ENCODE measurements at regions not wholly inside any gene's neighbourhood (a gene's known extent, or its start where the extent isn't known, plus 50 kb on each side); places are given as distances from the start of the nearest gene placed in this dataset.

DNA sequence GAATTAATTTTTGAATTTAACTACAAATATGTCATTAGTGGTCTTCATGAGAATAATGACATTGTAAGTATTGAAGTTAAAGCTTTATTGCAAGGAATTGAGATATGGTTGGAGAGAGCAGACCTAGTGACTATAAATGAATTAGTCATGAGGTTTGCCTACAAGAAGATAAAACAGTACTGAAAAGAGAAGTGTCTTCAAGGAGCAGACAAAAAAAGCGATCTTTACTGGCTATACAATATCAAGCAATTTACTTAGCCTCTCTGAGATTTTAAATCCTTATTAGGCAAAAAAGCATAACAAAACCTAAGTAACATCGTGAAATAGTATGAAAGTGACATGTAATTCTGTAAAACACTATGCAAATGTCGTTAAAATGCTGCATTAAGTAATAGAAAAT lies 435.1 kb upstream of the PCDH20 start:
- DNase-seq, result no peak

DNA sequence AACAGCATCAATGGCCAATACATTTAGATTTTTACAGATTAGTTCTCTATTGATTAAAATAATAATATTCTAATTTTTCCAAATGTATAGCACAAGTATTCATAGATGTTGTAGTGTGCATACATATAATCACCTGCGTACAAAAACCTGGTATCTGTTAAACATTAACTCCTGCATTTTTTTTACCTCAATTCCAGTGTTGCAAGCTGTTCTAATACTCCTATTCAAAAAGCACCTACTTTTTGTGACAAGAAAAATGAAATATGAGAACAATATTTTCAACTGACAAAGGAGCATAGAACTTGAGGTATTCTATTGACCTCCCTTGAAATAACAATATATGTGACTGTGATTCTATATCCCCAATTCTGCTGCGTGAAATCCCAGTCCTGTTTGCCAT lies 422.9 kb upstream of the PCDH20 start:
- no peak for DNase-seq

DNA sequence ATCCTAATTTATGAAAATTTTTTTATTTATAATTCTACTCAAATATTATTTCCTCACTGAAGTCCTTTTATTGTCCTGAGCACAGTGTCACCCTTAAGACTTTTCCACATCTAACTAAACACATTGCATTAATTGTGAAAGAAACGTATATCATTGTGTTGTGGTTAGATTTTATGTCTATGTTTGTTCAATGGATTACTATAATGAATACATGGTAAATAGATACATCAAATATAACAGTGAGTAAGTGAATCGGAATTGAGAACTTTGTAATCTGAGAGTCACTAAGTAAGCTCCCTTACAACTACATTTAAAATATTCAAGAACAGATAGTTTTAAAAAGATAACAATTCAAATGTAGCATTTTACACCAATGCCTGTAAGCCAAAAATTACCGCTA lies 417.6 kb upstream of the PCDH20 start:
- no peak for DNase-seq

DNA sequence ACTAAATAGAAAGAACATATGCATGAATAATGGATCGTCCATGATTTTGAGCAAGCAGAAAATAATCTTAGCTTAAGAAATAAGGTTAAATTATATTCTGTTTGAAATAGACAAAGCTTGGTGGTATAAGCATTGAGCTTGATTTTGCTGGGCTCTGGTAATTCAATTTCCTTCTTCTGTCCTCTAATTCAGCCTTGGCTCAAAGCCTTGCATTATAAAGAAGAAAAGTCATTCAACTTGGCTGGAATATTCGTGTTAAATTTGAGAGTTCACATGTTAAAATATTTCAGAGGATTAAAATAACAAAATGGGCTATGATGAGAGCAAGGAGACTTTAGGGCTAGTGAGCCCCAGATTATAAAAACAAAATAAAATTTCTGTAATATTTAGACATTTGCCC lies 415.4 kb upstream of the PCDH20 start:
- no peak for DNase-seq

DNA sequence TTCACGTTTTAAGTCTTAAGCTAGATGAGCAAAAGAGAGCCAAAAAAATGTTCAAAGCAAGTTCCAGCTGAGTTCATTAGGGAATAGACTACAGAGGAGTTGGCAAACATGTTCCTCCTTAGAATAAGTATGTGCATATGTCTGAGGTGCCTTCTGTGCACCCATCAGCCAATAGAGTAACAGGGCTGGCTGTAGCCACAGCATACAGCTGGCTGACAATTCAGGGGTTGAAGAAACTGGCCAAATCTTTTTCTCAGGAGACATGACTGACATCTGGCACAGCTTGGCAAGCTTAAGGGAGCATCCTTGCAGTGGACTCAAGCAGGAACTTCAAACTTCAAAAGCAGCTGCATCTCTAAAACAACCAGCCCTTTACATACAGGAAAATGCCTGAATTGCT lies 414.8 kb upstream of the PCDH20 start:
- no peak for DNase-seq

DNA sequence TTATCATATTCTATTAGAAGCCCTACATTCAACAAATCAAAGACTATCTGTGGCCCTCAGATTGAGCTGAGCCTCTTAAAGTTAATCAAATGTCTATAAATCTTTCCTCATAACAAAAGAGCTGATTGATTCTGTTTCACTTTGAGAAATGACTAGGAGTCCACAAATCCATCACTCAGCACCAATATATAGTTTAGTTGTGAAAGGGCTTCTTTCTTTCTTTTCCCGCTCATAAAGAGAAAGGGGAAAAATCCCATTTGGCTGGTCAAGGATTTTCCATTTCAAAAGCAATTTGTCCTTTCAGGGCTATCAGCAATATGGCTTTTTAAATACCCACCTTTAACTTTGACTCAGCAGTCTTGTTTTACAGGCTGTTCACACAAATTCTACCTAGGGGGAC lies 408.5 kb upstream of the PCDH20 start:
- DNase-seq, result no peak

DNA sequence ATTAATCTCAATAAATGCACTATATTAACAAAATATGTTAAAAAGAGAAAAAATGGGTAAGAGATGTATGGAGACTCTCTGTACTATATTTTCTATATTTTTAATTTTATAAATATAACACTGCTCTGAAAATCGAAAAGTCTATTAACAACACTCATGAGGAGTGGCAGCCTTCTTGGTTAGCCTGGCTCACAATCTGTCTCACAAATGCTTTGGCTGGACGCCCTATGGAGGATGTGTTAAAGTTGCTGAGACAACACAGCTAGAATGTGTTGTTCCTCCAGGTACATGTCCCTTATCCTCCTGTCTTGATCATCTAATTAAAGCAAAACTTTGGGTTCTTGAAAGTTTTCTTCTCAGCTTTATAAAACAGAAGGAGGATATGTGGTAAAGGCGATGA lies 396.6 kb upstream of the PCDH20 start:
- DNase-seq, result no peak

DNA sequence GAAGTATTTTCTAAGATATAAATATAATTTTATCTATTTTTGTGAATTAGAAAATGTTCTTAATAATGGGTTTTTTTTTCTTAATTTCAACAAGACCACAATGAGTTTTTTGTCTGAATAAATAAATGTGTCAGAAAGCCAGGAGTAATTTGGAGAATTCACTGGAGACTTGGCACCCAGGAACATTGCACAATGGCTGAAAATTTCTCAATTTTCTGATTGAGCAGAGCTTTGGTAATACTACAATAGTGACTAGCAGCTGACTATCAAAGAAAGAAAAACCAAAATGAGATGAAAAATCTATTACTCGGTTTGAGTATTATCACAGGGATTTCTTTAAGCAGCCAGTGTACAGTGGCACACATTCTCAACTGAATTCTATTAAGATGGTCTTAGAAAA lies 394.4 kb upstream of the PCDH20 start:
- DNase-seq, result no peak

DNA sequence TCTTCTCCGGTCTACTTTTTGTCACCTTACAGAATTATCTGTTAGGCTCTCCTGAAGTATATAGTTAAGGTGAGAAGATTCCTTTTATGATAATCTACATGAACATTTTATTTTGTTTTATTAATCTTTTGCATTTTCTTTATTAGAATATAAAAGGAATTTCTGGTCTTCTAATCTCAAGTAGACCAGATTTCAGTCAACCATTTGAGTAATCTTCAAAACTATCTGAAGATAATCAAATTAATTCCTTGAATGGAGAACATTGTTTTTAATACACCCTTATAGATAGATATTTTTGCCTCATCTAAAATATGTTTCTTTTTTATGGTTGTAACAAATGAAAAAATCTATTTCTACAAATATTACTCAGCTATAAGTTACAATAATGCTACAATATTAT lies 381.7 kb upstream of the PCDH20 start:
- DNase-seq, result no peak

DNA sequence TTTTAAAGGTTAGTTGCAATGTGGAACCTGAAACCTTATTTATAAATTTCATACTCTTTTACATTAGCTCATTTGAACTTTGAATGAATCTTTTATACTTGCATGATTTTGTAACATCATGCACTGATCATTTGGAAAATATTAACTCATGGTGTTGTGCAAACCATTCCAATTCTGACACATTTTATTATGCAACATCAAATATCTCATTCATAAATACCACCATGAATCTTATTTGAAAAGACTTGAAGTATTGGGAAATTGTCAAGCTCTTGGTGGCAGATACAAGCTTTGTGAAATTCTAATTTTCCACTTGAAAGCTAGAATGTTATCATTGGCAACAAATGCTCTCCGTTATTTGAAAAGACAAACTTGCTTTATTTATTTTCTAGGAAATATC lies 379.9 kb upstream of the PCDH20 start:
- no peak for DNase-seq

DNA sequence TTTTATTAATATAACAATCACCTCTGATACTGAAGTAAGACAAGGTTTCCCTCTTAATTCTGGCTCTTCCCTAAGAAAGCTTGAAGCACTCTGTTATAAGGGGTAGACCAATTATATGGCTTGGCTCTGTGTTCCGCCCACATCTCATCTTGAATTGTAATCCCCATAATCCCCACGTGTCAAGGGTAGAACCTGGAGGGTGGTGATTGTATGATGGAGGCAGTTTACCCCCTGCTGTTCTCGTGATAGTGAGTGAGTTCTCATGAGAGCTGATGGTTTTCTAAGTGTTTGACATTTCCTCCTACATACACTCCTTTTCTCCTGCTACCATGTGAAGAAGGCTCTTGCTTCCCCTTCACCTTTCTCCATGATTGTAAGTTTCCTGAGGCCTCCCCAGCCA lies 363.8 kb upstream of the PCDH20 start:
- no peak for DNase-seq

DNA sequence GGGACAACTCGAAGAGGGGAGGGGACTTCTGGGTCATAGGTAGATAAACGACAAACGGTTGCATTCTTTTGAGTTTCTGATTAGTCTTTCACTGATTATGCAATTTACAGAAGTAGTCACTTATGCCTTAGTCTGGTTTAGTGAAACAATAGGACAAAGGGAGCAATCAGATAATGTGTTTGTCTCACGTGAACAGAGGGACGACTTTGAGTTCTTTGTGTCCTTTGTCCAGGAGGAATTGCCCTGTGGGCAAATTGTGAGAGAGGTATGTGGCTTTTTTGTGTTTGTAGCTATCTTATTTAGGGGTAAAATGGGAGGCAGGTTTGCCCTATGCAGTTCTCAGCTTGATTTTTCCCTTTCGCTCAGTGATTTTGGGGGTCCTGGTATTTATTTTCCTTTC lies 362.9 kb upstream of the PCDH20 start:
- no peak for DNase-seq

DNA sequence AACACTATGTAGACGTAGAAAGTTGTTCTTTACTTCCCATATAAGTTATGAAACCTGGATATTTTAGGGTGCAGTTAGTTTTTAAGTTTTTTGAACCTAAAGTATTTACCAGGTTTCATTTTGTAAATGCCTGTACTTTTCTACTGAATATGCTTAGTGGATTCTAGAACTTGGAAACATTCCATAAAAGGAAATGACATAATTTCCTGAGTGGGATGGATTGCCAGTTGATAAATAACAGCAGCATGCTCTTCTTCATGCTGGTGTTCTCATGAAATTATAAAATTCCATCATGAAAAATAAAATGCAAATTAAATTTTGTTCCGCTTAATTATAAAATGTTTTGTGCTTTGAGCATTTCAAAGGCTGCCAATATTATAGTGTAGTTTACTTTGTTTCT lies 362.2 kb upstream of the PCDH20 start:
- DNase-seq, result no peak

DNA sequence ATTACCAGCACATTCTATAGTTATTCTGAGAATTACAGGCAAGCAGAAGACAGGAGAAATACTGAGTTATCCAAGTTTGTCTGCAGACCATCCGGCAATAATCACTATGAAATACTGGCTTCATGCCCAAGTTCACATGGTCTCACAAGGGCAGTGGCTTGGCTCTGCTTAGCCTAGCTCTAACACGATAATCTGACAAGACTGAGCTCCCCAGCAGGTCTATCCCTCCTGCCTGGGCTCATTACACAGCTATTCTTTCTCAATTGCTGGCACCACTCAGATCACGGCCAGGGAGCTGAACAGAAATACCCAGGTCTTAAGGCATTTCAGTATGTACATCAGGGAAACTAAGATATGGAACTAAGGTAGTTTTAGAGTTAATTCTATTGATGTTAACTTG lies 361.6 kb upstream of the PCDH20 start:
- no peak for DNase-seq

DNA sequence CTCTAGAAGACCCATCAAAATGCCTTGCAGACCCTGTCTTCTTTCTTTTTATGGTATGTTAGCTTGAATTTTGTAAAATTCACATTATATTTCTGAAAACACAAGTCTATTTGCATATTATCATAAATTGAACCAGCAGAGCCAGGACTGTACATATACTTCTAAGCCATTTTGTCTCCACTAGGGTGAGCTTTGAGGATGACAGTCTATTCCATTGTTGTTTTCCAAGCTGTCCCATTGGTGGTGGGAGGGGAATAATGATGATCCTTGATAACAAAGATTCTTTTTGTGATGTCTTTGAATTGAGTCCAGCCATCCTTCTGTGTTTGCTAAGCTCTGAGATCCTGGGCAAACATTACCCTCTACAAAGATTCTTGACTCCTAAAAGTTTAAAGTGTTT lies 359.3 kb upstream of the PCDH20 start:
- DNase-seq, result no peak

DNA sequence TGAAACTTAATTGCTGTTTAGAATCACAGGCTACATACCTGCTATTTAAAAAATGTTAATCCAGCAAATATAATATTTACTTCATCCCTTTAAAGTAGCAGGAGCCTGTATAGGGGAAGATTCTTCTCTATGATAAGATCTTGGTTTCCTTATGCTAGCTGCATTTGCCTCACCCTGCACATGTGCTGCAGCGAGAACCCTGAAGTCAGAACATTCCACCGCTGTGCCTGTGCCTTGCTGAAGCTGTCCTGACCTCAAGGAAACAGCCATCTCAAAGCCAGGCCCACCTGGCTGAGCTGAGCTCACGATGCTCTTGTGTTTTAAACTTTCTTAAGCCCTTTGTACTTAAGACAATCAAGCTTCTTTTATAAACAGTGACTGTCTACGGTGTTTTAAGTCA lies 355.0 kb upstream of the PCDH20 start:
- DNase-seq, result no peak

DNA sequence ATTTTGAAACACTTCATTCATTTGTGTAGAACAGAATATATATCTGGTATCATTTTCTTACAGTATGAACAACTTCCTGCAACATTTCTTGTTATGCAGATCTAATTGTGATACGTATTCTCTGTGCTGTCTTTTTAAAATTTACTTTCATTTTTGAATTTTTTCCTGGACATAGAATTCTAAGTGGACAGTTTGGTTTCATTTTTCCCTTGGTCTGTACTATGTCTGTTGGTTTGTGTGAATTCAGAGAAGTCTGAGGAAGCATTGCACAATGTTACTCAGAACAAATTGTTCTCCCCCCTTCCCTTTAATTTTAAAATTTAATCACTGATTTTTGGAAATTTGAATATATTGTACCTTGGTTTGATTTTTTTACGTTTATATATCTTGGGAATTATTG lies 352.5 kb upstream of the PCDH20 start:
- no peak for DNase-seq

DNA sequence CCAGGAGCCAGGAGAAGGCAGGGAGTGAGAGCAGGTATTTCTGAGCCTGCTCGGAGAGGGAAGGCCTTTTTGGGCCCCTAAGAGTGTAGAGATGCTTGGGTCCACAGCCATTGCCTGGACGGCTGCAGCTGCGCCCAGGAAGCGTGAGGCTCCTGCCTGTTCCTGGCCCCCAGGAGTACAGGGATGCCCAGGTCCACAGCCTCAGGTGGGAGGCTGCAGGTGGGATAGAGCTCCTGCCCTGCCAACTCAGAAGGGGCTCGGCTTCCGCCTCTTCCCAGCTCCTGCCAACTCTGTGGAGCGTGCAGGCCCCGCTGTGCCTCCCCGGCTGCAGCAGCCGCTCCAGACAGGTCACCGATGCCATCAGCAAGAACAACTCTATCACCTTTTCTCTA lies 351.0 kb upstream of the PCDH20 start:
- DNase-seq, result no peak

DNA sequence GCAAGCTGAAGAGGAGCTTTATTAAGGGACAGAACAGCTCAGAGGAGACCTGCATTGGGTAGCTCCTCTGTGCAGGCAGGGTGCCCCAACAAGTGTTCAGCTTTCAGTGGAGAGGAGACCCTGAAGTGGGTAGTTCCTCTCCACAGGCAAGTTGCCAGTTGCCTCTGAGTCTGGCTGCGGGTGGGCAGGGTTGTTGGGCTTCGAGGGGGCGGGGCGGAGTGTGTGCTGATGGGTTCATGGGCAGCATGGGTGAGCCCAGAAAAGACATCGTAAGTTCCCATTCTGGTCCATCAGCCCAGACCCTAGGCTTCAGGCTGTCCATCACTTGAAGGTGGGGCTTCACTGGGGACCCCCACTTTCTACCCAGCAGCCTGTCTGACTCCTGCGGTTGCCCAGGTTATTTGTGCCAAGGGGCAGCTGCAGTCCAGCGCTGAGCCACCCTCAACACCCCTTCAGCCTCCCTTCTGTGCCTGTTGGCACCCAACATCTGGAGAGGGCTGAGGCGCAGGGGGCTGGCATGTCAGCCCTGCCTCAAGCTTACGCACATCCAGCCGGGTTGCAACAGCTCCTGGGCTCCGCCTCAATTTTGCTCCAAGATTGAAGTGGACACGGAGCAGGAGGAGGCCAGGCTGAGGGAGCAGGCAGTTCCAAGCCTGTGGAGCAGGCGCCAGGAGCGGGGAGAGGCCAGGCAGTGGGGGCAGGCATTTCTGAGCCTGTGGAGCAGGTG lies 350.5 kb upstream of the PCDH20 start:
- no peak for DNase-seq

DNA sequence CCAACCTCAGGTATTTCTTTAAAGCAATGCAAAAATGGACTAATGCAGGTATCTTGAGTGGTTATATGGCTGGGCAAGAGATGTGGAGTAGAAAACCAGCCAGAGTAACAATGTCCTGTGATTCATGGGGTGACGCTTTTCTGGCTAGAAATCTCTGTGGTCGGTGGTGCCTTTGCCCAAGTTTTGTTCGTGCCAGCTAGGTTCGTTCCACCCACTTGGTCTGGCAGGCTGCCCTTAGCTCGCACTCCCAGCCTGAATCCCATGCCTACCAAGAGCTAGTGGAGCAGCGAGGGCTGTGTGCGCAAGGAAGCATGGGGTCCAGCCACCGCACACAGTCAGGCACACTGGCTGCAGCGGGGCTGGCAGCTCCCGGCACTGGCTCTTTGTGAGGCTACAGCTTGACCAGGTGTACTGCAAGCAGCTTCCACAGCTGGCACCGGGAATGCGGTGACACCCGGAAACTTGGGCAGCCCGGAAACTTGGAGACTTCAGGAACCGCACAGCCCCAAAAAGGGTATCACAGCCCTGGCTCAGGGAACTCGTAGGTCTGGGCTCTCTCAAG lies 349.6 kb upstream of the PCDH20 start:
- DNase-seq, result no peak

DNA sequence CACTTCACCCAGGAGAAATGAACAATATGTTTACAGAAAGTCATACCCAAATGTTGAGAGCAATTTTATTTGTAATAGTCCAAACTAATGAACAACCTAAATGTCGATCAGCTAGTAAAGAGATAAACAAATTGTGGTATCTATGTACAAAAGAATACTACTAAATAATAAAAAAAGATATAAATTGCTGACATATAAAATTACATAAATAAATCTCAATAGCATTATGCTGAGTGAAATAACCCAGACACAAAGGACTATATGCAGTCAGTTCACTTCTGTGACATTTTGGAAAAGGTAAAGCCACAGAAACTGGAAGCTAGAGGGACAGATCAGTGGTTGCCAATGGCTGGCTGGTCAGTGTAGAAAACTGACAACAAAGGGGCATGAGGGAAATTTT lies 346.0 kb upstream of the PCDH20 start:
- no peak for DNase-seq

DNA sequence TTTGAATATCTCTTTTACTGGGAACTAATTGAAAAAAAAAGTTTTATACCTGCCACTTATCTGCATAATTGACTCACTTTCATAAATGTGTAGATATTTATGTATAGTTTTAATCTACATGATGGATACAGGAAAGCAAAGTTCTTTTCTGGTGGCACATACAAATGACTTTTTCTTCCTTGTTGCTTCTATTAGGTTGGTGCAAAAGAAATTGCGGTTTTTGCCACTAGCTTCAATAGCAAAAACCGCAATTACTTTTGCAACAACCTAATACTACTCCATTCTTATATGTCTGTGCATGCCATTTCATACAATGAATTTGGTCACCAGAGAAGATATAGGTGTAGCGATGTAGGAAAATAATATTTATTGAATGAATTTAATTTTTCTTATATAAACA lies 344.5 kb upstream of the PCDH20 start:
- no peak for DNase-seq

DNA sequence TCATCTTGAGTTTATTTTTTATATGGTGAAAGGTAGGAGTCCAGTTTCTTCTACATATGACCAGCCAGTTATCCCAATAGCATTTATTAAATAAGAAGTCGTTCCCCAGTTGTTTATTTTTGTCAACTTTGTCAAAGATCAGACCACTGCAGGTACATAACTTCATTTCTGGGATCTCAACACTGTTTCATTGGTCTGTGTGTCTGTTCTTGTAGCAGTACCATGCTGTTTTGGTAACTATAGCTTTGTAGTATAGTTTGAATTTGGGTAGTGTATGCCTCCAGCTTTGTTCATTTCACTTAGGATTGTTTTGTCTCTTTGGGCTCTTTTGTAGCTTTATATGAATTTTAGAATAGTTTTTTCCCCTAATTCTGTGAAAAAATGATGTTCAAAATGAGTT lies 340.4 kb upstream of the PCDH20 start:
- DNase-seq, result no peak

DNA sequence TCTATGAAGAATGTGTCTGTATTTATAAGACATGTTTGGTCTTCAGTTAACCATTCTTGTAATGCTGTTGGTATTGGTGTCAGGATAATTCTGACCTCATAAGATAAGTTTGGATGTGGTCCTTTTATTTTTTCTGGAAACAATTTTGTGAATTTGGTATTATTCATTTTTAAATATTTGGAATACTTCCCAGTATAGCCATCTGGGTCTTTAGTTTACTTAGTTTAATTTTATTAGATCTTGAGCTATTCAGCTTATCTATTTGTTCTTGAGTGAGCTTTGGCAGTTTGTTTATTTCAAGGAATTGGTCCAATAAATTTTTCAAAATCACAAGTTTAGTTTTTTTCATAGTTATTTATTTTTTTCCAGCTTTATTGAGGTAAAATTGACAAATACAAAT lies 335.4 kb upstream of the PCDH20 start:
- DNase-seq, result no peak

DNA sequence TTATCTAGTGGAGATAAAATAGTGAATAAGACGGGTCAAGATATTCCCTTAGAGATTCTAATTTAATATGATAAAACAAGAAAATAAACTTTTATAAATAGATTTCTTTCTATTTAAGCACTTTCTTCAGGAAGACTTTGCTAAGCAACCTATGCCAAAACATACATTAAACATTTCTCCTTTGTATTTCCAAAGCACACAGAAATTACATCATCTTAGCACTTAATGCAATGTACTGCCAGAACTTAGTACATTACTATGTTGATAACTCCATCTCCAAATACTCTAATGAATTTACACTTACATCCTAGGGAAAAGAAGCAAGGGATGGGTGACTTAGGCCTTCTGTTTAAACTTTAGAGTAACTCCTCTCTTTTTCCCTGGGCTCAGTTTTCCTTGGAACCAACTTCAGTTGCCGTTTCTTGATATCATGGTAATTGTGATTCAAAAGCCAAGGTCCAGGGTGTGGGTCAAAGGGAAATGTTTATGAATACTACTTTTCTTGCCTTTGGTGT lies 322.6 kb upstream of the PCDH20 start:
- no peak for DNase-seq

Measured in NCI-H1694 treated with DMSO at 0.1 percent for 48 hours (cell line).